Body of pancreas (tissue), 4 donors: ENCODE measurements at regions not wholly inside any gene's neighbourhood (a gene's known extent, or its start where the extent isn't known, plus 50 kb on each side); places are given as distances from the start of the nearest gene placed in this dataset.

ENCODE experiments used
- ATAC-seq: fragments of 150-250 bp; one replicate; pipeline ENCODE4 v1.9.1; 2016
- DNase-seq, 4 donors: peaks; one replicate each; pipeline ENCODE4 v3.0.0-alpha.2; 2019
- H3K27ac ChIP-seq, 4 donors: fragments of 200-600 bp; sonication (generic); 1 replicate in 3 of 4; 2 replicates in 1 of 4; pipeline versions ENCODE4 v1.5.1 to v1.6.1; 2016 to 2019; ENCODE audit warnings: mild to moderate bottlenecking in 1 of 4, mixed read lengths in 1 of 4, moderate library complexity in 1 of 4
- H3K27me3 ChIP-seq, 2 donors: fragments of 200-600 bp; sonication (generic); one replicate each; pipeline ENCODE4 v1.6.0; 2016; ENCODE audit warnings: mild to moderate bottlenecking in 1 of 2
- H3K36me3 ChIP-seq, 2 donors: fragments of 200-600 bp; sonication (generic); replicated peaks in 1 of 2; 2 replicates each; pipeline ENCODE4 v1.5.1; 2016; ENCODE audit warnings: low read depth in 2 of 2; ENCODE audit not compliant: insufficient read depth in 1 of 2
- H3K4me1 ChIP-seq: fragments of 200-600 bp; sonication (generic); one replicate; pipeline ENCODE4 v1.6.0; 2016
- H3K4me3 ChIP-seq, 2 donors: fragments of 200-600 bp; sonication (generic); 1 replicate in 1 of 2; 2 replicates in 1 of 2; pipeline ENCODE4 v1.5.1; 2016 to 2019
- H3K9me3 ChIP-seq, 3 donors: fragments of 200-600 bp; sonication (generic); 1 replicate in 2 of 3; 2 replicates in 1 of 3; pipeline ENCODE4 v1.5.1; 2016
- CTCF ChIP-seq, 7 experiments: fragments of 450-650 bp in 4 of 7; fragments of 200-600 bp in 3 of 7; sonication (generic) in 3 of 7; IDR thresholded peaks; one replicate each; pipeline ENCODE4 v1.5.1; 2016 to 2019; ENCODE audit warnings: antibody characterized with exemption in 7 of 7
- POLR2A ChIP-seq, 3 donors: fragments of 450-650 bp; IDR thresholded peaks; one replicate each; pipeline ENCODE4 v1.6.1; 2016; ENCODE audit warnings: antibody characterized with exemption in 3 of 3, mild to moderate bottlenecking in 2 of 3
- WGBS, 2 donors: methylation state at CpG; one replicate each; pipeline ENCODE4 v1.1.5; 2017; 5-methylcytosine and 5-hydroxymethylcytosine counted together
- intact Hi-C: fragments of 100-400 bp; cut with DNase I; formaldehyde crosslinking; loops from one replicate; pipeline ENCODE4 v1.15.1; 2023

GRCh38 chr13:53560556-53560955, 531.9 kb downstream of the OLFM4 start:
- H3K27me3 ChIP-seq = no peaks in the 10 kb centered on the region
- H3K36me3 ChIP-seq = no peaks in the 10 kb centered on the region
- no peak for ATAC-seq
- no peaks in the 10 kb centered on the region for H3K9me3 ChIP-seq
- no peak overlapping the region for H3K27ac ChIP-seq
- no peak for TF ChIP-seq CTCF (IDR thresholded peaks at IDR 0.05)
- no peak for TF ChIP-seq POLR2A (IDR thresholded peaks at IDR 0.05)
- WGBS, 2 donors = 40 to 57% methylated on average over 1 of the region's 1 CpG
- no peak overlapping the region for H3K4me3 ChIP-seq
- intact Hi-C loops = no loop called here
- H3K4me1 ChIP-seq = no peaks in the 10 kb centered on the region
- DNase-seq = no peak

GRCh38 chr13:53562419-53562818, 533.8 kb downstream of the OLFM4 start:
- WGBS, 2 donors = 44 to 53% methylated on average over 2 of the region's 2 CpGs
- intact Hi-C loops = no loop called here

GRCh38 chr13:53568491-53568890, 539.9 kb downstream of the OLFM4 start:
- Histone ChIP-seq H3K36me3 (no peaks in the 10 kb centered on the region), H3K4me3 (no peak overlapping the region), H3K9me3 (no peaks in the 10 kb centered on the region), H3K27me3 (no peaks in the 10 kb centered on the region), H3K4me1 (no peaks in the 10 kb centered on the region), H3K27ac (no peak overlapping the region)
- ATAC-seq (no peak), DNase-seq (no peak)
- TF ChIP-seq POLR2A (IDR thresholded peaks at IDR 0.05) (no peak), CTCF (IDR thresholded peaks at IDR 0.05) (no peak)
- WGBS, 2 donors = 68 to 91% methylated on average over 1 of the region's 1 CpG
- intact Hi-C loops = no loop called here

More at GRCh38 chr13:53562419-53562818, 533.8 kb downstream of the OLFM4 start:
- Histone ChIP-seq H3K36me3 (no peaks in the 10 kb centered on the region), H3K27me3 (no peaks in the 10 kb centered on the region), H3K27ac (no peak overlapping the region), H3K4me1 (no peaks in the 10 kb centered on the region), H3K9me3 (no peaks in the 10 kb centered on the region), H3K4me3 (no peak overlapping the region)
- DNase-seq (no peak), ATAC-seq (no peak)
- TF ChIP-seq CTCF (IDR thresholded peaks at IDR 0.05) = no peak
- TF ChIP-seq POLR2A (IDR thresholded peaks at IDR 0.05) = no peak

GRCh38 chr13:53569453-53569852, 540.8 kb downstream of the OLFM4 start:
- H3K36me3 ChIP-seq = no peaks in the 10 kb centered on the region
- H3K4me3 ChIP-seq = no peak overlapping the region
- H3K9me3 ChIP-seq = no peaks in the 10 kb centered on the region
- 50 to 63% methylated on average over 2 of the region's 2 CpGs for WGBS, 2 donors
- H3K27me3 ChIP-seq = no peaks in the 10 kb centered on the region
- ATAC-seq (no peak), DNase-seq (no peak)
- H3K27ac ChIP-seq = no peak overlapping the region
- H3K4me1 ChIP-seq = no peaks in the 10 kb centered on the region
- TF ChIP-seq POLR2A (IDR thresholded peaks at IDR 0.05) (no peak), CTCF (IDR thresholded peaks at IDR 0.05) (no peak)
- intact Hi-C loops = no loop called here

- DNase-seq = no peak
- Histone ChIP-seq H3K9me3 (no peaks in the 10 kb centered on the region), H3K4me1 (no peaks in the 10 kb centered on the region), H3K4me3 (no peak overlapping the region), H3K27me3 (no peaks in the 10 kb centered on the region), H3K27ac (no peak overlapping the region), H3K36me3 (no peaks in the 10 kb centered on the region)
- no peak for ATAC-seq
- intact Hi-C loops = no loop called here
- WGBS, 2 donors = 37 to 40% methylated on average over 5 of the region's 5 CpGs
- no peak for TF ChIP-seq CTCF (IDR thresholded peaks at IDR 0.05)
- TF ChIP-seq POLR2A (IDR thresholded peaks at IDR 0.05) = no peak
Observed at GRCh38 chr13:53601113-53601512, 572.5 kb downstream of the OLFM4 start.
